ENCODE measurements at regions not wholly inside any gene's neighbourhood (a gene's known extent, or its start where the extent isn't known, plus 50 kb on each side); places are given as distances from the start of the nearest gene placed in this dataset.

DNA sequence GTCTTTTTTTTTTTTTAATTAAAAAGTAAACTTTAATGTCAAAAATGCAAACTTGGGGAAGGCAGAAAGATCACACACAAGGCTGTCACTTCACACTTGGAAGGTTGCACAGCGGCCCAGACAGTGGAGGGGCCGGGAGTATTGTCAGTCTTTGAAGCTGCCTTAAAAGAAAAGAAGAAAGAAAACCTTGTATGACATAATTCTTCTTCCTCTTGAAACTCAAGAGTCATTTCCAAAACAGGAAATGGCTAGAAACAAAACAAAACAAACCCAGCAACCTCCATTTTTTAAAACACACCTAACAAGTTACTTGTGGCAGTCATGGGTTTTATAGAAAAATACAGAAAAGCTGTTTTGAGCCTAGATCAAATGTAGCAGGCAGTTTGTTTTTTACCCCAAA is 68.1 kb upstream of the MAGI1 start:
- Histone ChIP-seq H3K9me3 (ENCODE audit: control insufficient read depth, insufficient read depth, low read depth, low read length) (no peaks in the 10 kb centered on the region), H3K4me1 (ENCODE audit: control insufficient read depth, insufficient read depth, low read length) (no peaks in the 10 kb centered on the region), H3K27me3 (ENCODE audit: control insufficient read depth, insufficient read depth, low read length) (no peaks in the 10 kb centered on the region), H3K27ac (ENCODE audit: low read length) (no peak overlapping the region), H3K4me3 (ENCODE audit: low read depth in 2 of 2, low read length in 2 of 2) (no peak overlapping the region), H3K36me3 (ENCODE audit: control insufficient read depth, insufficient read depth, low read length) (no peaks in the 10 kb centered on the region)
- in situ Hi-C loops (cut with HindIII; ENCODE audit: low pct_unique_long_range_greater_than_20kb, low sequenced_read_pairs) = no loop called here
- TF ChIP-seq CTCF (IDR thresholded peaks at IDR 0.05) (no peak), TCF7L2 (IDR thresholded peaks at IDR 0.05; ENCODE audit: low read depth, low read length) (no peak), POLR2AphosphoS5 (IDR thresholded peaks at IDR 0.05; ENCODE audit: low read depth, low read length) (no peak), SIN3A (IDR thresholded peaks at IDR 0.05; ENCODE audit: borderline replicate concordance, insufficient read depth, low read depth, low read length) (no peak), REST (IDR thresholded peaks at IDR 0.05; ENCODE audit: insufficient read depth in 1 of 2, low read depth in 2 of 2, low read length in 1 of 2) (no peak)
- DNase-seq (ENCODE audit: low read depth, low spot score) = no peak
- ChIA-PET POLR2A (no interaction called here), CTCF (no interaction called here)
- BruUV-seq (replicated peaks) = no TSS peak
- intact Hi-C loops (cut with micrococcal nuclease; ENCODE audit: unreplicated experiment) = no loop called here
- ATAC-seq = no peak

- DNase-seq (ENCODE audit: low read depth, low spot score) (no peak), ATAC-seq (no peak)
- no peaks in the 10 kb centered on the region for H3K27me3 ChIP-seq (ENCODE audit: control insufficient read depth, insufficient read depth, low read length)
- intact Hi-C loops (cut with micrococcal nuclease; ENCODE audit: unreplicated experiment) = no loop called here
- BruUV-seq (replicated peaks) = no TSS peak
- CTCF ChIA-PET = no interaction called here
- in situ Hi-C loops (cut with HindIII; ENCODE audit: low pct_unique_long_range_greater_than_20kb, low sequenced_read_pairs) = no loop called here
- H3K4me3 ChIP-seq (ENCODE audit: low read depth in 2 of 2, low read length in 2 of 2) = no peak overlapping the region
- TF ChIP-seq POLR2AphosphoS5 (IDR thresholded peaks at IDR 0.05; ENCODE audit: low read depth, low read length) (no peak), TCF7L2 (IDR thresholded peaks at IDR 0.05; ENCODE audit: low read depth, low read length) (no peak), CTCF (IDR thresholded peaks at IDR 0.05) (no peak), REST (IDR thresholded peaks at IDR 0.05; ENCODE audit: insufficient read depth in 1 of 2, low read depth in 2 of 2, low read length in 1 of 2) (no peak), SIN3A (IDR thresholded peaks at IDR 0.05; ENCODE audit: borderline replicate concordance, insufficient read depth, low read depth, low read length) (no peak)
- no peak overlapping the region for H3K27ac ChIP-seq (ENCODE audit: low read length)
- H3K9me3 ChIP-seq (ENCODE audit: control insufficient read depth, insufficient read depth, low read depth, low read length) = no peaks in the 10 kb centered on the region
- POLR2A ChIA-PET = no interaction called here
- no peaks in the 10 kb centered on the region for H3K4me1 ChIP-seq (ENCODE audit: control insufficient read depth, insufficient read depth, low read length)
- no peaks in the 10 kb centered on the region for H3K36me3 ChIP-seq (ENCODE audit: control insufficient read depth, insufficient read depth, low read length)
These were observed 65.8 kb upstream of the MAGI1 start for GRCh38 chr3:66104535-66104934.
